ENCODE measurements at regions not wholly inside any gene's neighbourhood (a gene's known extent, or its start where the extent isn't known, plus 50 kb on each side); places are given as distances from the start of the nearest gene placed in this dataset.

DNA sequence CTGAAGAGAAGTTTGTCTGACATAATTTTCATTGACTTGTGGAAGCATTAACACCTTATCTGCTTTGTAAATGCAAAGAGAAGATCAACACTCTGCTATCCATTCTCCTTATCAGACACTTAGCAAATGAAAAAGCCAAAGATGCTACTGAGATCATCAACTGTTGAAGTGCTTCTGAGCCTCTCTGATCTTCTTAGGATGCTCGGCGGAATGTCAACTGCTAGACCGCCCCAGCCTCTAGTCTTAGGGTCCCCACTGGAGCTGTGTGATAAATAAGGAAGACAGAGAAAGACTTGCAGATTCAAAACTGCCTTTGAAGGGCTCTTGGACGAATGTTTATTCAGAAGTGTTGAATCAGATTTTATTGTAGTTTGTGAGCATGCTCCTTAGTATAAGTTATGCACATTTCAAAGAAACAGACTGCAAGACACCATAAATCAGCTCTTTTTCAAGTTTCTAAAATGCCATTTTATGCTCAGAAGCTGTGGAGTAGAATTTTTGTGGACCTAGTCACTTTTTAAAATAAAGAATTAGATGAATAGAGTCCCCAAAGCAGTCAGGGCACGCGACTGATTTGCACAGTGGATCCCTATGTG, 197.9 kb downstream of the DIRAS2 start:
- TF ChIP-seq POLR2A (IDR thresholded peaks at IDR 0.05): no peak
- TF ChIP-seq, protein P1, sequence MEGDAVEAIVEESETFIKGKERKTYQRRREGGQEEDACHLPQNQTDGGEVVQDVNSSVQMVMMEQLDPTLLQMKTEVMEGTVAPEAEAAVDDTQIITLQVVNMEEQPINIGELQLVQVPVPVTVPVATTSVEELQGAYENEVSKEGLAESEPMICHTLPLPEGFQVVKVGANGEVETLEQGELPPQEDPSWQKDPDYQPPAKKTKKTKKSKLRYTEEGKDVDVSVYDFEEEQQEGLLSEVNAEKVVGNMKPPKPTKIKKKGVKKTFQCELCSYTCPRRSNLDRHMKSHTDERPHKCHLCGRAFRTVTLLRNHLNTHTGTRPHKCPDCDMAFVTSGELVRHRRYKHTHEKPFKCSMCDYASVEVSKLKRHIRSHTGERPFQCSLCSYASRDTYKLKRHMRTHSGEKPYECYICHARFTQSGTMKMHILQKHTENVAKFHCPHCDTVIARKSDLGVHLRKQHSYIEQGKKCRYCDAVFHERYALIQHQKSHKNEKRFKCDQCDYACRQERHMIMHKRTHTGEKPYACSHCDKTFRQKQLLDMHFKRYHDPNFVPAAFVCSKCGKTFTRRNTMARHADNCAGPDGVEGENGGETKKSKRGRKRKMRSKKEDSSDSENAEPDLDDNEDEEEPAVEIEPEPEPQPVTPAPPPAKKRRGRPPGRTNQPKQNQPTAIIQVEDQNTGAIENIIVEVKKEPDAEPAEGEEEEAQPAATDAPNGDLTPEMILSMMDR (IDR thresholded peaks at IDR 0.05): no peak

All from gastroesophageal sphincter (tissue), 3 donors.